ENCODE measurements at regions not wholly inside any gene's neighbourhood (a gene's known extent, or its start where the extent isn't known, plus 50 kb on each side); places are given as distances from the start of the nearest gene placed in this dataset.

DNA sequence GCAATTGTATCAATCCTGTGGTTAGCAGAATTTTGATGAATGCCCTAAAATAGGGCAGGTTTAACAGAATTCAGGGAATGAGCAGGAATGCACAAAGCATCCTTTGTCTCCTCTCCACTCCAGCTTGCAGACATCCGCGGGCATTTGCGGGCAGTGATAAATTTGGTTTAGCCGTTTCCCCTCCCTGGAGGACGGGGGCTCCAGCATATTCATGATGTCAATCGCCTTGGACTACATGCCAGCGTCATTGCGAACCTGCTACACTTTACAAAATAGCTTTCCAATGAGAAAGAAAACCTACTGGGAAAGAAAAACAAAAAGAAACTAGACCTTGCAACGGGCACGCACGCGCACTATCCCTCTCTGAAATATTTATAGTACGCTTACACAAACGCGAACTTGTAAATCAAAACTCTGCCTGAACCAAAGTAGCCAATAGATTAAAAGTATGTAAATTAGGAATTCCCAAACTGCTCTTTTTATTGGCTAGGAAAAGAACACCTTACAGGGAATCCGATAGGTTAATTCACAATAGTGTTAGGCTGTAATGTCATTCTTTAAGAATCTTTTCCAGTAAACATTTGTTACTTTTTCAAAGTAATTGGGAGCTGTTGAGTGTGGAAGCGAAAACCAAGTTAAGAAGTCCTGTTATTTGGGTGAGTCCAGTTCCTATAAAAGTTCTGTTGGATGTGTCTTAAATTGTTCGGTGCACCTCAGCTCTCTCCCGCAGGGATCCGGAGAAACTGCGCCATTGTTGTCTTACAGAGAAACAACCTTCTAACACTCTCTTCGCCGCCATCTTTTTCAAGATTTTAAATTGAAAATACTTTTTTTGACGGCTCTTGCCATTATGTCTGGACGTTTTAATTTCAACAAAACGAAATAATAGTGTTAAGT, 136.7 kb downstream of the HFE start (continued):
- TF ChIP-seq, protein P1, sequence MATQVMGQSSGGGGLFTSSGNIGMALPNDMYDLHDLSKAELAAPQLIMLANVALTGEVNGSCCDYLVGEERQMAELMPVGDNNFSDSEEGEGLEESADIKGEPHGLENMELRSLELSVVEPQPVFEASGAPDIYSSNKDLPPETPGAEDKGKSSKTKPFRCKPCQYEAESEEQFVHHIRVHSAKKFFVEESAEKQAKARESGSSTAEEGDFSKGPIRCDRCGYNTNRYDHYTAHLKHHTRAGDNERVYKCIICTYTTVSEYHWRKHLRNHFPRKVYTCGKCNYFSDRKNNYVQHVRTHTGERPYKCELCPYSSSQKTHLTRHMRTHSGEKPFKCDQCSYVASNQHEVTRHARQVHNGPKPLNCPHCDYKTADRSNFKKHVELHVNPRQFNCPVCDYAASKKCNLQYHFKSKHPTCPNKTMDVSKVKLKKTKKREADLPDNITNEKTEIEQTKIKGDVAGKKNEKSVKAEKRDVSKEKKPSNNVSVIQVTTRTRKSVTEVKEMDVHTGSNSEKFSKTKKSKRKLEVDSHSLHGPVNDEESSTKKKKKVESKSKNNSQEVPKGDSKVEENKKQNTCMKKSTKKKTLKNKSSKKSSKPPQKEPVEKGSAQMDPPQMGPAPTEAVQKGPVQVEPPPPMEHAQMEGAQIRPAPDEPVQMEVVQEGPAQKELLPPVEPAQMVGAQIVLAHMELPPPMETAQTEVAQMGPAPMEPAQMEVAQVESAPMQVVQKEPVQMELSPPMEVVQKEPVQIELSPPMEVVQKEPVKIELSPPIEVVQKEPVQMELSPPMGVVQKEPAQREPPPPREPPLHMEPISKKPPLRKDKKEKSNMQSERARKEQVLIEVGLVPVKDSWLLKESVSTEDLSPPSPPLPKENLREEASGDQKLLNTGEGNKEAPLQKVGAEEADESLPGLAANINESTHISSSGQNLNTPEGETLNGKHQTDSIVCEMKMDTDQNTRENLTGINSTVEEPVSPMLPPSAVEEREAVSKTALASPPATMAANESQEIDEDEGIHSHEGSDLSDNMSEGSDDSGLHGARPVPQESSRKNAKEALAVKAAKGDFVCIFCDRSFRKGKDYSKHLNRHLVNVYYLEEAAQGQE (IDR thresholded peaks at IDR 0.05; ENCODE audit: unreplicated experiment) = no peak
- no peak for TF ChIP-seq ZNF331 (CRISPR knock-in tag; IDR thresholded peaks at IDR 0.05; ENCODE audit: low read depth)
- no peak for TF ChIP-seq EZH2 (IDR thresholded peaks at IDR 0.05; ENCODE audit: low read depth, unreplicated experiment)
- no peak for TF ChIP-seq CREB1 (CRISPR knock-in tag; IDR thresholded peaks at IDR 0.05; ENCODE audit: low read depth)

DNA sequence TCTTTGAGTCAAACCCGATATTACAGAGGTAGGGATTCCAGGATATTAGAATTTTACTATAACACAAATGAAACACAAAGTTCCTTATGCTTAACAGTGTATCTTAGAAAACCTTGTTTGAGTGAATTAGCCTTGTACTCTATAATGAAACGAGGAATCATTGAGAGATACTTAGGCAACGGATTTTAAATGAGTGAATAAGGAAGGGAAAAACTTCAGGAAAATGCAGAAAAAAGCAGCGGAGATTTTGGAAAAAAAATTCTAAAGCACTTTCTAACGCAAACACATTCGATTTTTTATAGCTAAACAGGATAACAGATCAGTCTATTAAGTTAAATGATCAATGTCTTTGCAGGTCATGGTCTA, 137.3 kb downstream of the HFE start:
- Histone ChIP-seq H3K27ac (ENCODE audit: low read depth) (peak overlapping the region; percentile 96), H3K79me2 (replicated peaks; ENCODE audit: insufficient read depth) (no peaks in the 10 kb centered on the region), H3K4me2 (peak overlapping the region; percentile 59), H4K20me1 (replicated peaks; ENCODE audit: insufficient read depth) (no peaks in the 10 kb centered on the region), H3K36me3 (ENCODE audit: insufficient read depth) (no peaks in the 10 kb centered on the region), H3K9me2 (ENCODE audit: insufficient read depth) (no peaks in the 10 kb centered on the region), H2AFZ (no peak overlapping the region), H3K4me1 (ENCODE audit: insufficient read depth) (peaks cover 19% of the 10 kb centered on the region), H3K4me3 (peak overlapping the region; percentile 52), H3K27me3 (ENCODE audit: insufficient read depth) (no peaks in the 10 kb centered on the region), H3F3A (replicated peaks; ENCODE audit: low read depth) (no peaks in the 10 kb centered on the region; the same call in 1 of the 2 replicates)
- ATAC-seq (no peak), DNase-seq (ENCODE audit: low spot score) (no peak)
- Mint-ChIP-seq H3K27ac (no peak overlapping the region), H3K27me3 (ENCODE audit: insufficient read depth, low read depth, poor library complexity) (no peaks in the 10 kb centered on the region), H3K36me3 (ENCODE audit: low read depth) (no peaks in the 10 kb centered on the region), H3K4me1 (peaks cover 15% of the 10 kb centered on the region), H3K9me3 (no peaks in the 10 kb centered on the region), H3K4me3 (no peak overlapping the region)
- TF ChIP-seq POLR2AphosphoS5 (IDR thresholded peaks at IDR 0.05; ENCODE audit: low read depth) = no peak

DNA sequence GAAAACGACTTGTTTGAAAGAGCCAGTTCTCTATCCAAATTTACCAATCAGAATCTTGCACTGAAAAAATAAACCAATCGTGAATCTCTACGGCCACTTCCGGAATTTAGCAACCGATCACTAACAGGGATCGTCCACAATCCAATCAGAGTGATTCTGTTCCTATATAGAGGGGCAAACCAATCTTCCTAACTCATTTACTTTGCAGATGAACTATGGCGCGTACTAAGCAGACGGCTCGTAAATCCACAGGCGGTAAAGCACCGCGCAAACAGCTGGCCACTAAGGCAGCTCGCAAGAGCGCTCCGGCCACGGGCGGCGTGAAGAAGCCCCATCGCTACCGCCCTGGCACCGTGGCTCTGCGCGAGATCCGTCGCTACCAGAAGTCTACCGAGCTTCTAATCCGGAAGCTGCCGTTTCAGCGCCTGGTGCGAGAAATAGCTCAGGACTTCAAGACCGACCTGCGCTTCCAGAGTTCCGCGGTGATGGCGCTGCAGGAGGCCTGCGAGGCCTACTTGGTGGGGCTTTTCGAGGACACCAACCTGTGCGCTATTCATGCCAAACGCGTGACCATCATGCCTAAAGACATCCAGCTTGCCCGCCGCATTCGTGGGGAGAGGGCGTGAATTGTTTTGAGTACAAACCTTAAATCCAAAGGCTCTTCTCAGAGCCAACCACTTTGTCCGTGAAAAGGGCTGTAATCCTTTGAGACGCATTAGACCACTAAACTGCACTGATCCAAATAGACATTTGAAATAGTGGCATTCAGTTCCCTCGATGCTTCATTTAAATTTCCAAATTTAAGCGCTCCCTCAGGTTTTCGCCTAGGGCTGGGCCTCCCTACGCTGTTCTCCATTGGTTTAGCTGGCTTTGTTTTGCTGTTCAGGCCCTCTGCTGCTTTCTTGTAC, 138.0 kb downstream of the HFE start:
- Mint-ChIP-seq H3K4me3 (no peak overlapping the region), H3K9me3 (no peaks in the 10 kb centered on the region), H3K36me3 (ENCODE audit: low read depth) (no peaks in the 10 kb centered on the region), H3K27ac (no peak overlapping the region), H3K4me1 (peaks cover 8% of the 10 kb centered on the region), H3K27me3 (ENCODE audit: insufficient read depth, low read depth, poor library complexity) (no peaks in the 10 kb centered on the region)
- DNase-seq (ENCODE audit: low spot score) = peak; percentile 84
- Histone ChIP-seq H3K4me1 (ENCODE audit: insufficient read depth) (peaks cover 19% of the 10 kb centered on the region), H3F3A (replicated peaks; ENCODE audit: low read depth) (no peaks in the 10 kb centered on the region; the same call in 1 of the 2 replicates), H3K9me2 (ENCODE audit: insufficient read depth) (no peaks in the 10 kb centered on the region), H2AFZ (no peak overlapping the region), H3K4me2 (peak overlapping the region; percentile 75), H3K27me3 (ENCODE audit: insufficient read depth) (no peaks in the 10 kb centered on the region), H3K4me3 (peak overlapping the region; percentile 52), H3K79me2 (replicated peaks; ENCODE audit: insufficient read depth) (no peaks in the 10 kb centered on the region), H3K27ac (ENCODE audit: low read depth) (peak overlapping the region; percentile 96), H3K36me3 (ENCODE audit: insufficient read depth) (no peaks in the 10 kb centered on the region), H4K20me1 (replicated peaks; ENCODE audit: insufficient read depth) (no peaks in the 10 kb centered on the region)
- ATAC-seq = peak; percentile 14
- TF ChIP-seq POLR2AphosphoS5 (IDR thresholded peaks at IDR 0.05; ENCODE audit: low read depth) (peak; percentile 94), CREB1 (CRISPR knock-in tag; IDR thresholded peaks at IDR 0.05; ENCODE audit: low read depth) (no peak)
- TF ChIP-seq, protein P2, sequence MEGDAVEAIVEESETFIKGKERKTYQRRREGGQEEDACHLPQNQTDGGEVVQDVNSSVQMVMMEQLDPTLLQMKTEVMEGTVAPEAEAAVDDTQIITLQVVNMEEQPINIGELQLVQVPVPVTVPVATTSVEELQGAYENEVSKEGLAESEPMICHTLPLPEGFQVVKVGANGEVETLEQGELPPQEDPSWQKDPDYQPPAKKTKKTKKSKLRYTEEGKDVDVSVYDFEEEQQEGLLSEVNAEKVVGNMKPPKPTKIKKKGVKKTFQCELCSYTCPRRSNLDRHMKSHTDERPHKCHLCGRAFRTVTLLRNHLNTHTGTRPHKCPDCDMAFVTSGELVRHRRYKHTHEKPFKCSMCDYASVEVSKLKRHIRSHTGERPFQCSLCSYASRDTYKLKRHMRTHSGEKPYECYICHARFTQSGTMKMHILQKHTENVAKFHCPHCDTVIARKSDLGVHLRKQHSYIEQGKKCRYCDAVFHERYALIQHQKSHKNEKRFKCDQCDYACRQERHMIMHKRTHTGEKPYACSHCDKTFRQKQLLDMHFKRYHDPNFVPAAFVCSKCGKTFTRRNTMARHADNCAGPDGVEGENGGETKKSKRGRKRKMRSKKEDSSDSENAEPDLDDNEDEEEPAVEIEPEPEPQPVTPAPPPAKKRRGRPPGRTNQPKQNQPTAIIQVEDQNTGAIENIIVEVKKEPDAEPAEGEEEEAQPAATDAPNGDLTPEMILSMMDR (conservative IDR thresholded peaks at IDR 0.05; ENCODE audit: low read depth in 2 of 2) = peak in 1 of 2 experiments; percentile 28; a peak in 2 of 4 replicates
- TF ChIP-seq, protein P3, sequence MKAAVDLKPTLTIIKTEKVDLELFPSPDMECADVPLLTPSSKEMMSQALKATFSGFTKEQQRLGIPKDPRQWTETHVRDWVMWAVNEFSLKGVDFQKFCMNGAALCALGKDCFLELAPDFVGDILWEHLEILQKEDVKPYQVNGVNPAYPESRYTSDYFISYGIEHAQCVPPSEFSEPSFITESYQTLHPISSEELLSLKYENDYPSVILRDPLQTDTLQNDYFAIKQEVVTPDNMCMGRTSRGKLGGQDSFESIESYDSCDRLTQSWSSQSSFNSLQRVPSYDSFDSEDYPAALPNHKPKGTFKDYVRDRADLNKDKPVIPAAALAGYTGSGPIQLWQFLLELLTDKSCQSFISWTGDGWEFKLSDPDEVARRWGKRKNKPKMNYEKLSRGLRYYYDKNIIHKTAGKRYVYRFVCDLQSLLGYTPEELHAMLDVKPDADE (IDR thresholded peaks at IDR 0.05) = peak; percentile 65; the same call in 1 of the 2 replicates
